HCEC 1CT (cell line): ENCODE measurements at regions not wholly inside any gene's neighbourhood (a gene's known extent, or its start where the extent isn't known, plus 50 kb on each side); places are given as distances from the start of the nearest gene placed in this dataset.
A peak's percentile ranks its signal among the peaks of the same experiment; 100 is the strongest.
"Not testable (repeated sequence)": the region's sequence is repeated elsewhere in the genome, so short reads cannot be mapped to it uniquely, and the experiment has no call there.

Source experiments
- DNase-seq: peaks from one replicate; pipeline ENCODE4 v3.0.0-alpha.2; 2017

DNA sequence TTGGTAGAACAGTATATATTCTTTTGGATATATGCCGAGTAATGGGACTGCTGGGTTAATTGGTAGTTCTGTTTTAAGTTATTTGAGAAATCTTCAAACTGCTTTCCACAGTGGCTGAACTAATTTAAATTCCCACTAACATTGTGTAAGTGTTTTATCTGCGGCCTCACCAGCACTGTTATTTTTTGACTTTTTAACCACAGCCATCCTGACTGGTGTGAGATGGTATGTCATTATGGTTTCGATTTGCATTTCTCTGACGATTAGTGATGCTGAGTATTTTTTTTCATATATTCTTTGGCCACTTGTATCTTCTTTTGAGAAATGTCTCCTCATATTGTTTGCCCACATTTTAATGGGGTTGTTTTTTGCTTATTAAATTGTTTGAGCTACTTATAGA is 357.4 kb downstream of the C12orf50 start:
- no peak for DNase-seq

DNA sequence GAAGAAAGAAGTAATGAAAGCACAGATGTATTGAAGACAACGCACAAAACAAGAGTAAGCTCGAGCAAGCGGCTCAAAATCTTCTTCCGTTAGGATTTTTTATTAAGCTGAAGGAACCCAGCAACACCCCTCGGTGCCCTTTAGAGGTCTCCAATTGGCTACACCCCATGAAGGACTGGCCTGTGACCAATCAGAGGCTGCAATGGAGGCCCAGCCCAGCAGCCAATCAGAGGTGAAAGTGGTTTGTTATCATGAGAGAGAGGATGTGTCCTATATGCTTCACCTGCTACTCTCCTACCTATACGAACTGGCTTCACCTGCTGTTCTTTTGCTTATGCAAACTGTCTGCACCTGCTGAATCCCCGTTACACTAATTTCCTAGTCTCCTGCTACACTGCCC is 358.8 kb downstream of the C12orf50 start:
- no peak for DNase-seq

DNA sequence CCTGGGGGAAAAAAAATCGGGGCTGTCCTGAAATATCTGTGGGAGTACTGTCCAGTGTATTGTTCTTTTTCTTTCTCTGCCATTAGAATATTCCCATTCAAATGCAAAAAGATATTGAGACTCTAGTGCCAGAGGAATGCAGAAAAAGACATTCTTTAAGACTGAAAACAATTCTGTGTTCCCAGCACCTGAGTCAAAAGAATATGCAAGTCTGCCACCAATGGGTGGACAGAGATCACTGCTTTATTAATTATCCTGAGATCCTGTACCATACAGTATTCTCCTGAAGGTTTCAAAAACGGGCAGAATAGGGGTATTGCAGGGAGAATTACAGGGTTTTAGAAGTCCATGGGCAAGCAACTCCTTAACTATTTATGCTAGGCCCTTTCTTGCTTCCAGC is 361.8 kb downstream of the C12orf50 start:
- DNase-seq, result peak; percentile 55

DNA sequence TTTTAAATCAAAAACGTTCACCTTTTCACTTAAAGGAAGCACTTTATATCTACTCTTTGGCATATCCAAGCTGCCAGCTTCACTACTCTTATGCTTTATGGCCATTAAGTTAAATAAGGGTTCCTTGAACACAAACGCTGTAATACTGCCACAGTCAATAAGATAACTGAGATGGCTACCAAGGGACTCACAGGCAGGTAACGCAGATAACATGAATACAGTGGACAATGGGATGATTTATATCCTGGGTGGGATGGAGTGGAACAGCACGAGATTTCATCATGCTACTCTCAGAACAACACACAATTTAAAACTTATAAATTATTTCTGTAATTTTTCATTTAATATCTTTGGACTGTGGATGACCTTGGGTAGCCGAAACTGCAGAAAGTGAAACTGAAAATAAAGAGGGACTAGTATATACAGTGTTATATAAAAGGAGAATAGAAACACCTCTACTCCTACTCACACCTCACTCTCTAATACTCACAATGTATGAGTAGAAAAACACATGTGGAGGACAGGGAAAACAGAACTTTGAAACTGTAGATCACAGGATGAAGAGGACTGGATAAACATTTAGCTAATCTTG is 367.3 kb downstream of the C12orf50 start:
- no peak for DNase-seq

DNA sequence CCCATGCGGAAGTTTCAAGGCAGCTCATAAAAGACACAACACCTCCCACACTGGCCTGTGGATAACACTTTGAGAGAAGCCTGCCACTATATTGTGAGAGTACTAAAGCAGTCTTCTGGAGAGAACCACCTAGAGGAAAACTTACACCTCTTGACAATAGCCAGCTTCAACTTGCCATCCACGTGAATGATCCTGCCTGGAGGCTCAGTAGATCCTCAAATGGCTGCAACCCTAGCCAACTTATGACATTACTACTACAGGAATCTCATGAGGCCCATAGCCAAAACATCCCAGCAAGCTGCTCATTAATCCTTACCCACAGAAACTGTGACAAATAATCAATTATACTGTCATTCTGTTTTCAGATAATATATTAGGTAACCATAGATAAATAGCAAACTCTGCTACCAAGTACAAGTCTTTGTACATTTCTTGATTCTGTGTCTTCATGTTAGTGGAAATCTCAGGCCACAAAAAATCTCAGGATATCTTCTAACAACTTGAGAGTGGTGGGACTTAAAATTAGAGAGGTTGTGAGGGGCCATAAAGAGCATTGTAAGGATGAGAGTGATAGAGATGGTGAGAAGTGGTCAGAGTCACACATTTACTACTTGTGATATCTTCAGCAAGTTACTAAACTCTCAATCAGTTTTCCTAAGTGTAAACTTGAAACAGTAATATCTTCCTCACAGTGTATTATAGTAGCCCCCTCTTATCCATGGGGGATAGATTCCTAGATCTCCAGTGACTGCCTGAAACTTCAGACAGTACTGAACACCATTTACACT is 368.0 kb downstream of the C12orf50 start:
- DNase-seq, result peak; percentile 33

DNA sequence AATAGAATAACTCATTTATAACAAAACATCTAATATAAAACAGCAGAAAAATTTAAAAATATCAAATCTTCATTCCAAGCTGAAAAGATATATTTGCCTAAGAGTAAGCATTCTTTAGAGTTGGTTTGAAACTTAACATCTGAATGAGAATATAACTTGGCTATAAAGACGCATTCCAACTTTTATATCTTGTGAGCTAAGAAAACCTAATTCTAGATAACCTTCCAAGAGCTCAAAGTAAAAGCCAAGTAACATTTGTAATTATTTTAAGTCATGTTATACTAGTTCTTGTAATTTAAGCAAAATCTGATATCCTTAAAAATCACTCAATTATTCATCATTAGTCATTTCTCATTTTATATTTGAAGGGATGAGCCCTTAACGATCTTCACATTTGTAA is 368.9 kb downstream of the C12orf50 start:
- no peak for DNase-seq

DNA sequence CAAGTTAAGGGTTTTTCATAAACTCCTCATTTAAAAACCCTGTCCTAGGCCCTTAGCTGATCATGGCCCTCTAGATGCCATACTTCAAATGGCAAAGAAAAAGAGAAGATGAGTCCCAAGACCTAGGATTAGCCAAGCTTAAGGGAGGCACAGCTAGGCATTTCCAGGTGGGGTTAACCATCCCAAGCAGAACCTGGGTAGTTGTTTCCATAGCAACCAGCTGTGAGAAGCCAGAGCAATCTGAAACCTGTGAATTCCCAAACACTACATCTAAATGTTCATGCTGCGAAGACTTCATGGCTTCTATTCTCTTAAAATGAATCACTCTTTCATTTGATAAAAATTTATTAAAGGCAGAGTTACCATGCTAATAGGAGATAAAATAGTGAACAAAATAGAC is 372.9 kb downstream of the C12orf50 start:
- no peak for DNase-seq

DNA sequence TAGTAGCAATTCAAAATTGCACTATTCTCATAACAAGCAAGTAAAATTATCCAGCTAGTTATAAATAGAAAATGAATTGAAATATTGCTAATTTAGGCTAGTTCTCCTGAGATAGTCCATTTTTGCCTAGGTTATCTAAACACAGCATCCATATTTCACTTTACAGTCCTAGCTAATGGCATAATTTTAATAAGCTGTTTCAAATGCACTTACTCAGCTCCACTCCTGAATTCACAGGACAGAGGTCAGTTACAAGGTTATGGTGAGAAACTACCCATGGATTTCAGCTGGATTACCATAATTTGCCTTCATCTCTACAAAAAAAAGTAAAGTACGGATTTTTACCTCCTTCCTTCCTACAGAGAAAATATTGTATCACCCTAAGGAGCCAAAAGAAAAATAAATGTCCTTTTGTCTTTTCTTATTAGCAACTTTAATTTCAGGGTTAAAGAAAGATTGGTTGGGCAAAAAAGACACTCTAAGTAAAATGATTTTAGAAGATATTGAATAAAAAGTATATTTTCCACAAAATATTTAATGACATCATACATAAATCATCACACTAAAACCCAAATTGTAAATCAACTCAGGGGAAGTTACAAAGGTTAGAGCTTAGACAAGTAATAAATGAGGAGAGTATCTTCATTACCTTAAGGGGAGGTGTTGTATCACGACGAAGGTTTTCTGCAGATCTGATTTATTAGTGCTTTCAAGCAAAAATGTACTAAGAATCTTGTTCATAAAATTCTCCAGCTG is 377.4 kb downstream of the C12orf50 start:
- no peak for DNase-seq

DNA sequence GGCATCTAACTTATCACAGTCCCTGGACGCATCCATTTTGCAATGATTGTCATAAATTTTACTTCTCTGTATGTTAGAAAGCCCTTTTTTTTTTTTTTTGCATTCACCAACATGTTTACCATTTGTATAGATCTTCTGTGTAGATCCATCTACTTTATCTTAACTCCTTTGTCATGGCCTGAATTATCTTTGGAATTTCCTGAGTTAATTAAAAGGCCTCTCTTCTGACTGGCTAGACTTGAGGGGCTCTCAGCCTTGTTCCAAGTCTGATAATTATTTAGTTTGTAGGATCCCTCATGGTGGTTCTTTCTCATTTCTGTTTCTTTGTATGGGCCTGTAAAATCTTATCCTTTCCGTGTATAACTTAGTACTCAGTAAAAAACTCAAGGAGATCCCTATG is 387.0 kb downstream of the C12orf50 start:
- peak; percentile 0 for DNase-seq

DNA sequence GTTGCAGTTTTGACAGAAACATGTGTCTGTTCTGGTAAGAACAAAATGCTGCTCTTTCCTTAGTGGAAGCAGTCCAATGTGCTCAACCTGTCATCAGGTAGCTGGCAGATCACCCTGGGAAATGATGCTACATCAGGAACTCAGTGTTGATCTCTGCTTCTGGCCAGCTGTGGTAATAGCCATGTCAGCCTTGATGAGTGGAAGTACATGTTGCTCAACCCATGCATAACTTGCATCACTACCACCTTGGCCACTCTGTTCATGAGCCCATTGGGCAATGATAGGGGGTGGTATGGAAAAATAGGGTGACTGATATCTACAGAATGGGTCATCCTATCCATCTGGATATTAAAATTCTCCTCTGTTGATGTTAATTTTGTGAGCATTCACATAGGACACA is 411.0 kb downstream of the C12orf50 start:
- DNase-seq, result no peak

DNA sequence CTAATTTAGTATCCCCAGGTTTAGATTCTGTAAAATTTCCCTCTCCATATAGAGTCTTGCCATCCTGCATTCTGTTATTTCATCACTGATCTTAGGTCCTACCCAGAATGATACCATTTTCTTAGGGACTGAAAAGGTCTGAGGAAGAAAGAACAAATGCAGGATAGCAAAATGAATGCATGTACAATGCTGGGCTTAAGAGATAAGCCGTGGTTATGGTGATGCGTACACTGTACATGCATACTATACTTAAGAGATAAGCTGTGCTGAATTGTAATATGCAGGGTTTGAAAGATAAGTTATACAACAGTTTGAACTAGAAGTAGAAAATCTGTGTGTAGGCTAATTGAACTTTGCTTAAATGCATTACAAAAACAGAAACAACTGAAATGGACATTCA is 416.2 kb downstream of the C12orf50 start:
- DNase-seq, result no peak

DNA sequence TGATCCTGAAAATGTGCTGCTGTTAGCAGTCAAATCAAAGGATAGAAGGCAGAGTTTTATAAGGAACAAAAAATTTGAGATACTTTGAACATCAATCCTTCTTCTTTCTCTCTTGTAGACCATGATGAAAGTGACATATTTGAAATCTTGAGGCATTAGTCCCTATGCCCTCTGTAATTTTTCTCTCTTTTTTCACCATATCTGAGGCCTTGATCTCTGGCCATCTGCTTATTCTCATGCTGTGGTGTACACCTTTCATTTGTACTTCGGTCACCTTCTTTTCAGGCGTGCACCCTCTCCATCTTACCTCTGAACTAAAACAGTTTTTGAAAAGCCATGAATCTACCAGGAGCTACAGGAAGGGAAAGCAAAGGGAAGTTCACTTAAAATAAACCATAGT is 420.9 kb downstream of the C12orf50 start:
- no peak for DNase-seq

DNA sequence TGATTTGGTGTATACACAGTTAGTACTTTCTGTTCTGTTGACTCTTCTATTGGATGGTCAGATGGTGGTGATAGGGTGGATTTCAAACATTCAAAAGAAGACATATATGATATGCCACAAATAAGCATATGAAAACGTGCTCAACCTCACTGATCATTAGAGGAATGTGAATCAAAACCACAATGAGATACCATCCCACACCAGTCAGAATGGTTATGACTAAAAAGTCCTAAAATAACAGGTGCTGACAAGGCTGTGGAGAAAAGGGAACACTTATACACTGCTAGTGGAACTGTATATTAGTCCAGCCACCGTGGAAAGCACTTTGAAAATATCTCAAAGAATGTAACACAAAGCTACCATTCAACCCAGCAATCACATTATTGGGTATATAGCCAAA is 425.5 kb downstream of the C12orf50 start:
- DNase-seq, result peak; percentile 11

DNA sequence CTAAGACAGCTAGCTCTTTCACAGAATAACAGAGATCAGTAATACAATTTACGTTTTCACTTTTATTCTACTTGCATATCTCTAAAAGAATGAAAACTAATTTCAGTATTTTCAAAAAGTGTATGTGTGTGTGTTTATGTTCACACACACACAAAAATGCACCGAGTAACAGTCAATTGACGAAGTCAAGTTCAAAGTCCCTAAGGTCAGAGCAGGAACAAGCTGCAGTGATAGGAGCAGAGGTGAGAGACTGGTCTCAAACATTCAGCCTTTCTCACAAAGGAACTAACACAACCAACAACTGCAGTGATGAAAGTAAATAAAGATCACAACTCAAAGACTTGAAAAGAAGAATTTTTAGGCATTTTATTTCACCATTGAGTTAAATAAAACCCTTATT is 429.7 kb downstream of the C12orf50 start:
- no peak for DNase-seq

DNA sequence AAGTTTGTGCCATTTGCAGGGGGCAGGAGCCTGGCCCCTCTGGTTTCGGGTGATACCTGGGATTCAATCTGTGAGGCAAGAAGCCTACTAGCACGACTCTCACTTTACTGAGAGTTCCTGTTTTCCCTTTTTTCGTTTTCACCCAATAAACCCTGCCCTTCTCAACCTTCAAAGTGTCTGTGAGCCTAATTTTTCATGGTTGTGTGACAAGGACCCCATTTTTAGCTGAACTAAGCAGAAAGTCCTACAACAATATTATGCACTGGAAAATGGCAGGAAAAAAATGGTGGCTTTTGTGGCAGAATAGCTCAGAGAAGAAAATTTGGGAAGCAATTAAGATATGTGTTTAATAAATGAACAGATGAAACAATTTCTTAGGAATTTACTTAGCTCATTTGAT is 432.1 kb downstream of the C12orf50 start:
- no peak for DNase-seq

DNA sequence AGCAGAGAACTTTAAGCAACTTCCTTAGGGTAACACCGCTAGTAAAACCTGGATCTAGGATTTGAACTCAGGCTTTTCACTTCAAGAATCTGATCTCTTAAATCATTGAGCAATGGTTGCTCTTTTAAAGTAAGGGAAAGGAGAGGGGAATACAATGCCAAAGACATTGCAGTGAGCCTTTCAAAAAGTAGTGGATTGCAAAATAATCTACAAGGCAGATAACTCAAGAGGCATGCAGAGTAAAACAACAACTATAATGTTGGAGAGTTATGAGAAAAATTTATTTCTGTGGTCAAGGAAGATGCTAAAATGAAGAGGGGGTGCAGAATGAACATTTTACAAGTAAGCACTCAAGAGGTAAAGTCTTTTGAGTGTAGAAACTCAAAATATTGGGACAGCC is 432.6 kb downstream of the C12orf50 start:
- no peak for DNase-seq

DNA sequence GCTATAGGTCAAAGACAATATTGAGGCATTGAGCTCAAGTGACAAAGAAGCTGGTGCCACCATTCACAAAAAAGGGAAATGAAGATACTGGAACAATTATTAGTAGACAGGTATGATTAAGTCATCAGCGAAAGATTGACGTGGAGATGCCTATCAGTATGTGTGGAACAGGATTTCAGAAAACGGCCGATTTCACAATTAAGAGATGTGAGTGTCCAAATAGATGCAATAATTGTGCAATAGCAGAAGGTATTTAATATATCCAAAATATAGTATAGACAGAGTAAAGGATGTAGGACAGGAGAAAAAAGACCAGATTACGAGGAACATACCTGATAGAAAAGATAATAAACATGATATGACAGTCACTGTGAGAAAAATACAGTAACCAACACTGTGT is 433.1 kb downstream of the C12orf50 start:
- DNase-seq, result no peak

DNA sequence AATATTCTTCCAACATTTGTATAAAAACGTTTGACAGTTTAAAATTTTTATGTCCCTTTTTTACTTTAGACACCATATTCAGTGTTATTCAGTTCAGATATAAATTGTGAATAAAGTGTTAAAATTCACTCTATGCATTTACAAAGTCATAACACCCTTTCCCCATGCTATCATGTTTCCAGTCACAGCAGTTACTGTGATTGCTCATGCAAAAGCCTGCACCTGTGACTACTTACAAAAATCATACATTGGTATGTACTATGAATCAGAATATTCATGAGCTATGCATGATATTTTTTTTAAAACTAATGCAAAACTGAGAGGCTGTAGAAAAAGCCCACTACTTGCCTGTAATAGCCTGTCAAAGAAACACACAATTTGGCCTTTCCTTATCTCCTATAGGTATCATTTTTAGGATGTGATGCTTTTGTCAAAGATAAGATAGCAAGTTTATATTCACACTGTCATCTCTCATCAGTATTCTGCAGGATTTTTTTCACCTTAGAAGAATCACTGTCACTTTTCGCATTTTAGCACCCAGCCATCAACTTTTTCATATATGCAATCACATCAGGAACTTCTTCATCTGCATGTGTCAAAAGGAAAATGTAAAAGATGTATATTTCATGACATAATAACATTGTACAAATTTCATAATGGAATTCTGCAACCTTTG is 443.2 kb downstream of the C12orf50 start:
- DNase-seq, result peak; percentile 13

DNA sequence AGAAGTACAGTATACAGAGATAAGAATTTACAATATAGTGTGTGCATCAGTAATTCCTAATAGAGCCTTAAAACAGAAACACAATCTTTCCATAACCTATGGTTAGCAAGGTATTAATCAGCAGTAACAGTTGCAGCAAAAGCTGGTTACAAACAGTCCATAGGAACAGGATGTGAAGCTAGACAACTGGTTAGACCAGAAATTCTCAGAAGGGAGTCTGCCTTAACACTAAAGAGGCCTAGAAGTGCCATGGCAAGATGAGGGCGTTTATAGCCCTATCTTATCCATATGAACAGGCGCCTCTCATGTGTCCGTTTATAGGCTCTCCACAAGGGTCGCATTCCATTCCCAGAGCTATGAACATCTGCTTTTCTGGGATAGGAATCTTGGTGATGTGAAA is 450.1 kb downstream of the C12orf50 start:
- not testable (repeated sequence) for DNase-seq

DNA sequence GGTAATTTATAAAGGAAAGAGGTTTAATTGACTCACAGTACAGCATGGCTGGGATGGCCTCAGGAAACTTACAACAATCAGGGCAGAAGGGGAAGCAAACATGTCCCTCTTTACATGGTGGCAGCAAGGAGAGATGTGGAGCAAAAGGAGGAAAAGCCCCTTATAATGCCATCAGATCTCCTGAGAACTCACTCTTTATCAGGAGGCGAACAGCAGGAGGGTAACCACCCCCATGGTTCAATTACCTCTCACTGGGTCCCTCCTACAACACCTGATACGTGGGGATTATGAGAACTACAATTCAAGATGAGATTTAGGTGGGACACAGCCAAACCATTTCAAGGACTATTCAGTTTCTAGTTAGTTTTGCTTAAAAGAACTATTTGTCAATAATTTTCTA is 453.3 kb downstream of the C12orf50 start:
- no peak for DNase-seq

DNA sequence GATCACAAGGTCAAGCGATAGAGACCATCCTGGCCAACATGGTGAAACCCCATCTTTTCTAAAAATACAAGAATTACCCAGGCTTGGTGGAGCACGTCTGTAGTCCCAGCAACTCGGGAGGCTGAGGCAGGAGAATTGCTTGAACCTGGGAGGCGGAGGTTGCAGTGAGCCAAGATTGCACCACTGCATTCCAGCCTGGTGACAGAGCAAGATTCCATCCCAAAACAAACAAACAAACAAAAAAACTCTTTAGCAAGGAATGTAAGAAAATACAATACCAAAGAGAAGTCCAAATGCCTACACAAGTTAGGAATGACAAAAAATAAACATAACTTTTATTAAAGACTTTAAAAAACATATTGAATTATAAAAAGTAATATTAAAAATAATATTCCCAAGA is 462.3 kb downstream of the C12orf50 start:
- DNase-seq, result not testable (repeated sequence)

DNA sequence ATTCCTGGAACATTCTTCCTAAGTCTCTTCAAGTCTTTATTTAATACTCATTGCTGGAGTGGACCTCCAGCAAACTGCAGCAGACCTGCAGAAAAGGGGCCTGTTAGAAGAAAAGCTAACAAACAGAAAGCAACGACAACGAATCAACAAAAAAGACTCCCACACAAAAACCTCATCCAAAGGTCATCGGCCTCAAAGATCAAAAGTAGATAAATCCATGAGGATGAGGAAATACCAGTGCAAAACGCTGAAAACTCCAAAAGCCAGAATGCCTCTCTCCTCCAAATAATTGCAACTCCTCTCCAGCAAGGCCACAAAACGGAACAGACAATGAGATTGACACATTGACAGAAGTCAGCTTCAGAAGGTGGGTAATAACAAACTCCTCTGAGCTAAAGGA is 472.2 kb downstream of the C12orf50 start:
- DNase-seq, result no peak

DNA sequence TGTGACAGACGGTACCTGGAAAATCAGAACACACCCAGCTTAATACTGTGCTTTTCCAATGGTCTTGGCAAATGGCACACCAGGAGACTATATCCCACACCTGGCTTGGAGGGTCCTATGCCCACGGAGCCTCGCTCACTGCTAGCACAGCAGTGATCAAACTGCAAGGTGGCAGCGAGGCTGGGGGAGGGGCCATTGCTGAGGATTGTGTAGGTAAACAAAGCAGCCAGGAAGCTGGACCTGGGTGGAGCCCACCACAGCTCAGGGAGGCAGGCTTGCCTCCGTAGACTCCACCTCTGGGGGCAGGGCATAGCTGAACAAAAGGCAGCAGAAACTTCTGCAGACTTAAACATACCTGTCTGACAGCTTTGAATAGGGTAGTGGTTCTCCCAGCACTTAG is 498.0 kb downstream of the C12orf50 start:
- not testable (repeated sequence) for DNase-seq

DNA sequence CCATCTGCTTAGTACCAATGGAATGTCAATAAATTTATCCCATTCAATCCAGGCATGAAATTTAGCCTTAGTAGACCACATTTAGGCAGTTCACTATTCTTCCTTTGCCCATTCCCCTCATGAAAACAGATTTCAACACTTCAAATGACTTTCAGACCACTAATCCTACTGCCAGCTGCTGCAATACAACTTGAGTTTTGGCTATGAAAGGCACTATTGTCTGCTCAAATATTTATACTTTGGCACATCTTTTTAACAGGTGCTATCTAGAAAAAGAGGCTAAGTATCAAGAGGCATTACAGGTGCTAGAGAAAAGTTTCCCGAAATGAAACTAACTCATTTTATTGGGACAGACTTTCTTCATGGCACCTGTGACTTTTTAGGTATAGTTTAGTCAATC is 499.8 kb downstream of the C12orf50 start:
- DNase-seq, result no peak
